VCaP (cell line): ENCODE measurements at regions not wholly inside any gene's neighbourhood (a gene's known extent, or its start where the extent isn't known, plus 50 kb on each side); places are given as distances from the start of the nearest gene placed in this dataset.

ENCODE experiments used
- H3K27ac ChIP-seq: fragments of 450-650 bp; 2 replicates; pipeline ENCODE4 v1.5.1; 2017
- CTCF ChIP-seq: fragments of 450-650 bp; conservative IDR thresholded peaks from 2 replicates; pipeline ENCODE4 v1.5.1; 2017; ENCODE audit warnings: mild to moderate bottlenecking, moderate library complexity

GRCh38 chr5:52725065-52725746 is 62.5 kb upstream of the ITGA1 start:
- TF ChIP-seq CTCF, result no peak
- peak overlapping the region; percentile 87 for H3K27ac ChIP-seq

GRCh38 chr5:52725808-52726207 is 61.9 kb upstream of the ITGA1 start:
- TF ChIP-seq CTCF, result no peak

GRCh38 chr5:52727020-52727419 is 60.7 kb upstream of the ITGA1 start:
- H3K27ac ChIP-seq, result peak overlapping the region; percentile 87
- TF ChIP-seq CTCF, result no peak

More at GRCh38 chr5:52725808-52726207, 61.9 kb upstream of the ITGA1 start:
- peak overlapping the region; percentile 87 for H3K27ac ChIP-seq

GRCh38 chr5:52727576-52727975 is 60.1 kb upstream of the ITGA1 start:
- peak overlapping the region; percentile 87 for H3K27ac ChIP-seq
- no peak for TF ChIP-seq CTCF

- no peak for TF ChIP-seq CTCF
- H3K27ac ChIP-seq, result peak overlapping the region; percentile 87
Observed at GRCh38 chr5:52728224-52728623, 59.5 kb upstream of the ITGA1 start.

GRCh38 chr5:52728686-52729085 is 59.0 kb upstream of the ITGA1 start:
- peak overlapping the region; percentile 87 for H3K27ac ChIP-seq
- TF ChIP-seq CTCF, result no peak

- TF ChIP-seq CTCF, result no peak
- no peak overlapping the region for H3K27ac ChIP-seq
Observed at GRCh38 chr5:52731274-52732027, 56.3 kb upstream of the ITGA1 start.
